A673 (cell line): ENCODE measurements at regions not wholly inside any gene's neighbourhood (a gene's known extent, or its start where the extent isn't known, plus 50 kb on each side); places are given as distances from the start of the nearest gene placed in this dataset.

Experiments
- BruUV-seq: library from RNA; stranded (reverse); fragments of 400-500 nt; replicated peaks from 2 replicates; lab custom pipeline; 2021; lab: Mats Ljungman, UMichigan
- CTCF ChIA-PET: fragments of 300-600 bp; sonication (Branson Sonifier 250); formaldehyde crosslinking; loops from one replicate; lab custom pipeline; 2022; ENCODE audit warnings: antibody characterized with exemption; lab: Charles Lee
- POLR2A ChIA-PET: fragments of 300-600 bp; sonication (Branson Sonifier 250); formaldehyde crosslinking; loops from one replicate; lab custom pipeline; 2022; ENCODE audit warnings: antibody characterized with exemption; ENCODE audit not compliant: low non-redundant PET; lab: Charles Lee
- DNase-seq: peaks from one replicate; pipeline ENCODE4 v3.0.0-alpha.2; 2015; ENCODE audit warnings: low spot score
- H3K27ac ChIP-seq: fragments of 200-600 bp; sonication (generic); 2 replicates; pipeline ENCODE4 v1.5.1; 2016; ENCODE audit warnings: mixed run types, low read depth, mild to moderate bottlenecking, mixed read lengths, antibody characterized with exemption, low read length; ENCODE audit not compliant: poor library complexity, severe bottlenecking
- H3K27me3 ChIP-seq: fragments of 200-600 bp; sonication (generic); replicated peaks from 2 replicates; pipeline ENCODE4 v1.6.1; 2017; ENCODE audit warnings: mixed run types, low read depth, mild to moderate bottlenecking, mixed read lengths, antibody characterized with exemption, low read length; ENCODE audit not compliant: insufficient read depth, poor library complexity
- H3K36me3 ChIP-seq: fragments of 200-600 bp; sonication (generic); 2 replicates; pipeline ENCODE4 v1.6.1; 2016; ENCODE audit warnings: mixed run types, mild to moderate bottlenecking, mixed read lengths, antibody characterized with exemption, low read length; ENCODE audit not compliant: insufficient read depth, poor library complexity, severe bottlenecking
- H3K4me1 ChIP-seq: fragments of 200-600 bp; sonication (generic); 2 replicates; pipeline ENCODE4 v1.6.1; 2017; ENCODE audit warnings: mixed run types, mild to moderate bottlenecking, mixed read lengths, antibody characterized with exemption, low read length; ENCODE audit not compliant: insufficient read depth, poor library complexity, severe bottlenecking
- H3K4me3 ChIP-seq: fragments of 200-600 bp; sonication (generic); 2 replicates; pipeline ENCODE4 v1.5.1; 2016; ENCODE audit warnings: low read depth, mixed run types, mild to moderate bottlenecking, mixed read lengths, low read length; ENCODE audit not compliant: poor library complexity, severe bottlenecking
- H3K9me3 ChIP-seq: fragments of 200-600 bp; sonication (generic); 2 replicates; pipeline ENCODE4 v1.6.1; 2016; ENCODE audit warnings: mixed run types, low read depth, mild to moderate bottlenecking, mixed read lengths, antibody characterized with exemption, low read length; ENCODE audit not compliant: poor library complexity, severe bottlenecking
- CTCF ChIP-seq: fragments of 300-800, 200-600 bp; sonication (generic); conservative IDR thresholded peaks from 2 replicates; pipeline ENCODE4 v1.5.1; 2017; ENCODE audit warnings: low read depth, mild to moderate bottlenecking, antibody characterized with exemption, low read length, moderate library complexity, mixed read lengths
- EZH2 ChIP-seq: fragments of 200-600 bp; sonication (generic); IDR thresholded peaks from 2 replicates; pipeline ENCODE4 v1.6.1; 2017; ENCODE audit warnings: borderline replicate concordance, low read depth, mild to moderate bottlenecking, mixed read lengths, antibody characterized with exemption, low read length; ENCODE audit not compliant: poor library complexity, severe bottlenecking
- intact Hi-C: fragments of 100-400 bp; cut with micrococcal nuclease; formaldehyde crosslinking; loops from one replicate; pipeline ENCODE4 v1.10.0; 2022; ENCODE audit not compliant: unreplicated experiment

GRCh38 chr6:3999800-4000661 lies 78.9 kb downstream of the FAM217A start:
- POLR2A ChIA-PET, result no interaction called here
- TF ChIP-seq CTCF, result no peak
- no peak for TF ChIP-seq EZH2
- DNase-seq, result no peak
- intact Hi-C loops, result no loop called here
- no peaks in the 10 kb centered on the region for H3K9me3 ChIP-seq
- no peaks in the 10 kb centered on the region for H3K27me3 ChIP-seq
- peaks cover 17% of the 10 kb centered on the region for H3K4me1 ChIP-seq
- H3K36me3 ChIP-seq, result no peaks in the 10 kb centered on the region
- no peak overlapping the region for H3K27ac ChIP-seq
- no TSS peak for BruUV-seq
- H3K4me3 ChIP-seq, result no peak overlapping the region
- CTCF ChIA-PET, result no interaction called here

GRCh38 chr6:4004249-4004648 lies 74.7 kb downstream of the FAM217A start:
- Histone ChIP-seq H3K9me3 (no peaks in the 10 kb centered on the region), H3K36me3 (no peaks in the 10 kb centered on the region), H3K4me3 (no peak overlapping the region), H3K27me3 (no peaks in the 10 kb centered on the region), H3K4me1 (peaks cover 20% of the 10 kb centered on the region), H3K27ac (no peak overlapping the region)
- TF ChIP-seq EZH2, result no peak
- no peak for TF ChIP-seq CTCF
- intact Hi-C loops, result no loop called here
- DNase-seq, result no peak
- ChIA-PET POLR2A (no interaction called here), CTCF (no interaction called here)
- BruUV-seq, result no TSS peak

GRCh38 chr6:4008324-4009047 lies 70.5 kb downstream of the FAM217A start:
- Histone ChIP-seq H3K9me3 (peaks cover 4% of the 10 kb centered on the region), H3K4me3 (no peak overlapping the region), H3K27me3 (no peaks in the 10 kb centered on the region), H3K4me1 (peaks cover 20% of the 10 kb centered on the region), H3K36me3 (peaks cover 4% of the 10 kb centered on the region), H3K27ac (peak overlapping the region; percentile 45)
- intact Hi-C loops, result loop anchor here (5.0 kb wide), 1 partner anchor 266 kb away; no protein-coding TSS in a partner anchor
- ChIA-PET POLR2A (no interaction called here), CTCF (interaction anchor here (0.6 to 1.2 kb wide), 3 partner anchors 10 to 160 kb away, joined by 3 read pairs; partner anchors contain the start of gene FAM50B)
- DNase-seq, result peak; percentile 88
- no peak for TF ChIP-seq EZH2
- TF ChIP-seq CTCF, result peak; percentile 68
- no TSS peak for BruUV-seq
